H9 (cell line): ENCODE measurements at regions not wholly inside any gene's neighbourhood (a gene's known extent, or its start where the extent isn't known, plus 50 kb on each side); places are given as distances from the start of the nearest gene placed in this dataset.

Experiments
- DNase-seq: peaks from one replicate; pipeline ENCODE4 v3.0.0-alpha.2; 2017
- H2AFZ ChIP-seq: one replicate; pipeline ENCODE4 v1.6.1; 2013; ENCODE audit warnings: mild to moderate bottlenecking, low read length, control low read depth, moderate library complexity
- H2AK5ac ChIP-seq: 2 replicates; pipeline ENCODE4 v1.6.1; 2013; ENCODE audit warnings: low read length, control low read depth, mixed read lengths; ENCODE audit not compliant: insufficient read length
- H2BK120ac ChIP-seq: one replicate; pipeline ENCODE4 v1.6.1; 2013; ENCODE audit warnings: low read depth, mild to moderate bottlenecking, low read length, control low read depth, inconsistent platforms; ENCODE audit not compliant: poor library complexity, severe bottlenecking
- H2BK12ac ChIP-seq: 2 replicates; pipeline ENCODE4 v1.6.1; 2013; ENCODE audit warnings: low read length, control low read depth, mixed read lengths, low read depth; ENCODE audit not compliant: insufficient read length
- H2BK15ac ChIP-seq: 2 replicates; pipeline ENCODE4 v1.6.1; 2013; ENCODE audit warnings: low read depth, low read length, control low read depth
- H2BK20ac ChIP-seq: one replicate; pipeline ENCODE4 v1.6.1; 2013; ENCODE audit warnings: low read depth, mild to moderate bottlenecking, low read length, control low read depth, inconsistent platforms; ENCODE audit not compliant: poor library complexity, severe bottlenecking
- H2BK5ac ChIP-seq: 2 replicates; pipeline ENCODE4 v1.6.1; 2013; ENCODE audit warnings: low read length, control low read depth, mixed read lengths; ENCODE audit not compliant: insufficient read length
- H3K14ac ChIP-seq: 2 replicates; pipeline ENCODE4 v1.6.1; 2013; ENCODE audit warnings: low read length, control low read depth; ENCODE audit not compliant: insufficient read depth
- H3K18ac ChIP-seq: 2 replicates; pipeline ENCODE4 v1.6.1; 2013; ENCODE audit warnings: low read depth, mild to moderate bottlenecking, mixed read lengths, low read length, control low read depth; ENCODE audit not compliant: insufficient read length
- H3K23ac ChIP-seq: 2 replicates; pipeline ENCODE4 v1.6.1; 2013; ENCODE audit warnings: low read length, control low read depth, mixed read lengths, low read depth; ENCODE audit not compliant: insufficient read length
- H3K23me2 ChIP-seq: 2 replicates; pipeline ENCODE4 v1.6.1; 2013; ENCODE audit warnings: low read depth, mild to moderate bottlenecking, mixed read lengths, low read length, control low read depth; ENCODE audit not compliant: insufficient read length, poor library complexity, severe bottlenecking
- H3K27ac ChIP-seq: 2 replicates; pipeline ENCODE4 v1.5.1; 2013; ENCODE audit warnings: low read length, control low read depth, mixed read lengths, low read depth; ENCODE audit not compliant: insufficient read length
- H3K27me3 ChIP-seq: 2 replicates; pipeline ENCODE4 v1.6.1; 2013; ENCODE audit warnings: low read length, control low read depth, inconsistent platforms; ENCODE audit not compliant: insufficient read depth
- H3K4ac ChIP-seq: 2 replicates; pipeline ENCODE4 v1.6.1; 2013; ENCODE audit warnings: low read depth, mild to moderate bottlenecking, control low read depth, inconsistent platforms, low read length, moderate library complexity
- H3K4me1 ChIP-seq: 2 replicates; pipeline ENCODE4 v1.6.1; 2013; ENCODE audit warnings: low read length, control low read depth, inconsistent platforms; ENCODE audit not compliant: insufficient read depth
- H3K4me2 ChIP-seq: 2 replicates; pipeline ENCODE4 v1.6.1; 2013; ENCODE audit warnings: low read length, control low read depth, mixed read lengths; ENCODE audit not compliant: insufficient read length, insufficient read depth
- H3K56ac ChIP-seq: 2 replicates; pipeline ENCODE4 v1.6.1; 2013; ENCODE audit warnings: low read depth, mild to moderate bottlenecking, mixed read lengths, low read length, control low read depth; ENCODE audit not compliant: insufficient read length
- H3K79me1 ChIP-seq: 2 replicates; pipeline ENCODE4 v1.6.1; 2013; ENCODE audit warnings: low read depth, mild to moderate bottlenecking, moderate library complexity, low read length, control low read depth, inconsistent platforms; ENCODE audit not compliant: insufficient read depth, poor library complexity, severe bottlenecking
- H3K79me2 ChIP-seq: 2 replicates; pipeline ENCODE4 v1.6.1; 2013; ENCODE audit warnings: low read length, control low read depth, inconsistent platforms; ENCODE audit not compliant: insufficient read depth
- H3K9ac ChIP-seq: 2 replicates; pipeline ENCODE4 v1.6.1; 2013; ENCODE audit warnings: low read length, control low read depth, mixed read lengths; ENCODE audit not compliant: insufficient read length; ENCODE audit errors: extremely low read depth
- H3K9me3 ChIP-seq: one replicate; pipeline ENCODE4 v1.6.1; 2013; ENCODE audit warnings: low read depth, low read length, inconsistent platforms; ENCODE audit not compliant: control insufficient read depth
- H3T11ph ChIP-seq: one replicate; pipeline ENCODE4 v1.6.1; 2013; ENCODE audit warnings: mild to moderate bottlenecking, low read length, control low read depth, inconsistent platforms
- H4K20me1 ChIP-seq: one replicate; pipeline ENCODE4 v1.6.1; 2013; ENCODE audit not compliant: control insufficient read depth, insufficient read length, insufficient read depth
- H4K5ac ChIP-seq: 2 replicates; pipeline ENCODE4 v1.6.1; 2013; ENCODE audit warnings: low read depth, mild to moderate bottlenecking, mixed read lengths, low read length, control low read depth; ENCODE audit not compliant: insufficient read length
- H4K8ac ChIP-seq: replicated peaks from 2 replicates; pipeline ENCODE4 v1.6.1; 2013; ENCODE audit warnings: low read length, control low read depth, mixed read lengths, low read depth; ENCODE audit not compliant: insufficient read length
- H4K91ac ChIP-seq: 2 replicates; pipeline ENCODE4 v1.6.1; 2013; ENCODE audit warnings: low read depth, mild to moderate bottlenecking, moderate library complexity, mixed read lengths, low read length, control low read depth; ENCODE audit not compliant: insufficient read length
- H3K27ac Mint-ChIP-seq, 3 experiments: 2 replicates in 2 of 3; 3 replicates in 1 of 3; pipeline ENCODE4 v1.8.0; 2020 to 2021; ENCODE audit warnings: mixed read lengths in 3 of 3, mild to moderate bottlenecking in 1 of 3, moderate library complexity in 1 of 3
- H3K27me3 Mint-ChIP-seq: 2 replicates; pipeline ENCODE4 v1.8.0; 2021; ENCODE audit warnings: low read depth, mild to moderate bottlenecking, moderate library complexity, mixed read lengths
- H3K36me3 Mint-ChIP-seq, 3 experiments: 2 replicates in 2 of 3; 3 replicates in 1 of 3; pipeline ENCODE4 v1.8.0; 2020 to 2021; ENCODE audit warnings: low read depth in 3 of 3, mixed read lengths in 3 of 3; ENCODE audit not compliant: insufficient read depth in 1 of 3
- H3K4me1 Mint-ChIP-seq, 2 experiments: 2 replicates each; pipeline ENCODE4 v1.8.0; 2020; ENCODE audit warnings: mixed read lengths in 2 of 2
- H3K4me3 Mint-ChIP-seq, 2 experiments: 2 replicates in 1 of 2; 3 replicates in 1 of 2; pipeline ENCODE4 v1.8.0; 2020 to 2021; ENCODE audit warnings: mild to moderate bottlenecking in 2 of 2, mixed read lengths in 2 of 2, moderate library complexity in 1 of 2
- H3K9me3 Mint-ChIP-seq, 2 experiments: 2 replicates in 1 of 2; 3 replicates in 1 of 2; pipeline ENCODE4 v1.8.0; 2020; ENCODE audit warnings: mild to moderate bottlenecking in 2 of 2, mixed read lengths in 2 of 2, moderate library complexity in 1 of 2
- WGBS: extraction: QIAGEN DNeasy Blood & Tissue Kit; methylation state at CpG from one replicate; pipeline ENCODE4 v1.1.7; 2013; ENCODE audit warnings: missing lambda C conversion rate, low lambda C conversion rate, mixed read lengths; ENCODE audit not compliant: insufficient read length; ENCODE audit errors: extremely low coverage; 5-methylcytosine and 5-hydroxymethylcytosine counted together
- TF ChIP-seq, protein P1 (sequence below): fragments of 200-600 bp; sonication (generic); conservative IDR thresholded peaks from 3 replicates; pipeline ENCODE4 v1.8.0; 2021; ENCODE audit warnings: antibody characterized with exemption, mild to moderate bottlenecking

DNA sequence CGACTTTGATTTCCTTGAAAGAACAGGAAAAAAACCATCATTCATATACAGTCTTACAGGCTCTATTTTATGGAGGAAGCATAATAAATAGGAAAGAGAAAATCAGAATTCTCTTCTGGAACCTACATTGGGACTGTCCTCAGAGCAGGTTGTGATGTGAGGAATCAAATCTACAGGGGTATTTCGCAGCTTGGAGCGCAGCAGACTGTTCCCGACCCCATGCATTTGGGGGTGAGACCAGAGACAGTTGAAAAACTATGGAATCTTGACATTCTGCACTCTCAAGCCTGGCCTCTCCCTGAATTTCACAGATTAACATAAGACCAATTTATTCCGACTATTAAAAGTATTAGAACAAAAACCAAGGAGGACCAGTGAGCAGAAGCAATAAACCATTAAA lies 93.3 kb upstream of the PRSS58 start:
- TF ChIP-seq, protein P1, sequence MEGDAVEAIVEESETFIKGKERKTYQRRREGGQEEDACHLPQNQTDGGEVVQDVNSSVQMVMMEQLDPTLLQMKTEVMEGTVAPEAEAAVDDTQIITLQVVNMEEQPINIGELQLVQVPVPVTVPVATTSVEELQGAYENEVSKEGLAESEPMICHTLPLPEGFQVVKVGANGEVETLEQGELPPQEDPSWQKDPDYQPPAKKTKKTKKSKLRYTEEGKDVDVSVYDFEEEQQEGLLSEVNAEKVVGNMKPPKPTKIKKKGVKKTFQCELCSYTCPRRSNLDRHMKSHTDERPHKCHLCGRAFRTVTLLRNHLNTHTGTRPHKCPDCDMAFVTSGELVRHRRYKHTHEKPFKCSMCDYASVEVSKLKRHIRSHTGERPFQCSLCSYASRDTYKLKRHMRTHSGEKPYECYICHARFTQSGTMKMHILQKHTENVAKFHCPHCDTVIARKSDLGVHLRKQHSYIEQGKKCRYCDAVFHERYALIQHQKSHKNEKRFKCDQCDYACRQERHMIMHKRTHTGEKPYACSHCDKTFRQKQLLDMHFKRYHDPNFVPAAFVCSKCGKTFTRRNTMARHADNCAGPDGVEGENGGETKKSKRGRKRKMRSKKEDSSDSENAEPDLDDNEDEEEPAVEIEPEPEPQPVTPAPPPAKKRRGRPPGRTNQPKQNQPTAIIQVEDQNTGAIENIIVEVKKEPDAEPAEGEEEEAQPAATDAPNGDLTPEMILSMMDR = no peak
- 0 out of 4 replicates have a peak, but pooled peaks cover 2% of the 10 kb centered on the region in 2 experiments for H3K4me1 Mint-ChIP-seq
- no peak overlapping the region for H2BK5ac ChIP-seq
- H2BK12ac ChIP-seq = no peak overlapping the region
- H3K56ac ChIP-seq = no peak overlapping the region
- H2BK20ac ChIP-seq = no peak overlapping the region
- no peak overlapping the region for H4K8ac ChIP-seq
- H2AK5ac ChIP-seq = no peak overlapping the region
- H2BK15ac ChIP-seq = no peak overlapping the region
- no peak overlapping the region for H3K14ac ChIP-seq
- no peaks in the 10 kb centered on the region for H3K9me3 Mint-ChIP-seq
- H3K79me1 ChIP-seq = no peaks in the 10 kb centered on the region
- no CpG with 5 or more reads among the region's 5 CpGs for WGBS
- H3K4me1 ChIP-seq = no peaks in the 10 kb centered on the region
- no peaks in the 10 kb centered on the region for H3K27me3 ChIP-seq
- DNase-seq = no peak
- H3K4me2 ChIP-seq = no peak overlapping the region
- no peak overlapping the region for H3T11ph ChIP-seq
- no peak overlapping the region for H2BK120ac ChIP-seq
- H4K91ac ChIP-seq = no peak overlapping the region
- H3K27me3 Mint-ChIP-seq = no peaks in the 10 kb centered on the region; the same call in 1 of the 2 replicates
- H3K27ac Mint-ChIP-seq = no peak overlapping the region
- H3K36me3 Mint-ChIP-seq = no peaks in the 10 kb centered on the region
- no peak overlapping the region for H3K23ac ChIP-seq
- no peaks in the 10 kb centered on the region for H3K79me2 ChIP-seq
- no peaks in the 10 kb centered on the region for H4K20me1 ChIP-seq
- no peak overlapping the region for H3K4ac ChIP-seq
- H3K9ac ChIP-seq = no peak overlapping the region
- H2AFZ ChIP-seq = no peak overlapping the region
- H3K4me3 Mint-ChIP-seq = no peak overlapping the region
- no peak overlapping the region for H3K18ac ChIP-seq
- H3K9me3 ChIP-seq = no peaks in the 10 kb centered on the region
- H3K23me2 ChIP-seq = no peaks in the 10 kb centered on the region
- no peak overlapping the region for H3K27ac ChIP-seq
- H4K5ac ChIP-seq = no peak overlapping the region
